RWPE2 (cell line): ENCODE measurements at regions not wholly inside any gene's neighbourhood (a gene's known extent, or its start where the extent isn't known, plus 50 kb on each side); places are given as distances from the start of the nearest gene placed in this dataset.
A peak's percentile ranks its signal among the peaks of the same experiment; 100 is the strongest.

Source experiments
- ATAC-seq: fragments of 200-7000 bp; cut with Tn5 transposase; 3 replicates; pipeline ENCODE4 v1.9.1; 2021; ENCODE audit warnings: low read depth
- DNase-seq: peaks from one replicate; pipeline ENCODE4 v3.0.0-alpha.2; 2020; ENCODE audit warnings: low spot score
- H3K27ac ChIP-seq: fragments of 450-650 bp; 2 replicates; pipeline ENCODE4 v1.5.1; 2017; ENCODE audit warnings: mild to moderate bottlenecking; ENCODE audit not compliant: poor library complexity, severe bottlenecking
- H3K27me3 ChIP-seq: fragments of 250-450 bp; sonication (Bioruptor Pico); 2 replicates; pipeline ENCODE4 v1.5.1; 2021; ENCODE audit warnings: mild to moderate bottlenecking, moderate library complexity; ENCODE audit not compliant: insufficient read depth, poor library complexity, severe bottlenecking
- H3K36me3 ChIP-seq: fragments of 250-450 bp; sonication (Bioruptor Pico); 2 replicates; pipeline ENCODE4 v1.5.1; 2020; ENCODE audit warnings: low read depth, mild to moderate bottlenecking, moderate library complexity
- H3K4me1 ChIP-seq: fragments of 250-450 bp; sonication (Bioruptor Pico); 2 replicates; pipeline ENCODE4 v1.5.1; 2021; ENCODE audit warnings: mild to moderate bottlenecking, moderate library complexity; ENCODE audit not compliant: insufficient read depth, poor library complexity, severe bottlenecking
- H3K4me3 ChIP-seq: fragments of 250-450 bp; sonication (Bioruptor Pico); 2 replicates; pipeline ENCODE4 v1.5.1; 2021; ENCODE audit warnings: mild to moderate bottlenecking, moderate library complexity; ENCODE audit not compliant: severe bottlenecking
- H3K9me3 ChIP-seq: fragments of 250-450 bp; sonication (Bioruptor Pico); 2 replicates; pipeline ENCODE4 v1.5.1; 2021; ENCODE audit warnings: mild to moderate bottlenecking, moderate library complexity; ENCODE audit not compliant: severe bottlenecking
- CTCF ChIP-seq: fragments of 450-650 bp; IDR thresholded peaks from one replicate; pipeline ENCODE4 v1.5.1; 2017; ENCODE audit warnings: mild to moderate bottlenecking, moderate library complexity; ENCODE audit not compliant: poor library complexity, severe bottlenecking

DNA sequence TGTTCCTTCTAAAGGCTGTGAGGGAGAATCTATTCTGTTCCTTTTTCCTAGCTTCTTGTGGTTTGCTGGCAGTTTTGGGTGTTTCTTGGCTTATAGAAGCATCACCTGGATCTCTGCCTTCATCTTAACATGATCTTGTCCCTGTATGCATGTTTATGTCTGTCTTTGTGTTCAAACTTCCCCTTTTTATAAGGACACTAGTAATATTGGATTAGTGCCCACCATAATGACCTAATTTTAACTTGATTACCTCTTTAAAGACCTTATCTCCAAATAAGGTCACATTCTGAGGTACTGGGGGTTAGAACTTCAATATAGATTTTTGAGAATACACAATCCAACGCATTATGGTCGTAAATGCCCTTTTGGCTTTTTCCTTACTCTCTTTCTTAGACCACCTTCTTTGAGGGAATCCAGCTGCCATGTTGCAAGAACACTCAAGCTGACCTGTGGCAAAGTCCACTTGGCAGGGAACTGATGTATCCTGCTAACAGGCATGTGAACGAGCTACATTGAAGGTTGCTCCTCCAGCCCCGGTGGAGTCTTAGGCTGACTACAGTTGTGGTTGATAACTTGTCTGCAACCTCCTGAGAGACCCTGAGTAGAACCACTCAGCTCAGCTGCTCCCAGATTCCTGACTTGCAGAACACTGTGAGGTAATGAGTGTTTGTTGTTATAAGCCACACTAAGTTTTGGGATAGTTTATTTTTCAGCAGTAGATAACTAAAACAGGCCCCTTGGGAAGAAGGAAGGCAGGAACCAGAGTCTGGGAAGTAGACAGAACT, 127.1 kb upstream of the OR9Q1 start:
- no peaks in the 10 kb centered on the region for H3K9me3 ChIP-seq
- H3K27ac ChIP-seq, result no peak overlapping the region
- no peaks in the 10 kb centered on the region for H3K27me3 ChIP-seq
- peaks cover 14% of the 10 kb centered on the region for H3K4me1 ChIP-seq
- no peak for ATAC-seq
- TF ChIP-seq CTCF, result no peak
- H3K36me3 ChIP-seq, result no peaks in the 10 kb centered on the region
- no peak for DNase-seq
- no peak overlapping the region for H3K4me3 ChIP-seq

DNA sequence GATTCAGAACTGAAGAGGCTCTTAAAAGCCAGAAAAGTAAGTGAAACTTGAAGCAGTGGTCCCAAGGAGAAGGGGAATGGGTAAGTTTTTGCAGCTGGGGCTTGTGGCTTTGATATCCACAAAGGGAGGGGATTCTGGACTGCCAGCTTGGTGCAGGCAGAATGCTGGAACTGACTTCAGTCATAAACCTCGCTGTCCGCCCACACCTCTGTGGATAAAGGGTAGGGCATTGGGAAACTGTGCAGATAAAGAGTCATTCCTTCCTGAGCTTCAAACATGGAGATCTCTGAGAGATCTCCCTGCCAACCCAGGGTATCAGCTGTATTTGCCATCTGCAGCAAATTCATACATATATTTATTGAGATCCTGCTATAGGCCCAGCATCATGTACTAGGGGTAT, 124.3 kb upstream of the OR9Q1 start:
- no peaks in the 10 kb centered on the region for H3K36me3 ChIP-seq
- H3K4me3 ChIP-seq, result no peak overlapping the region
- H3K27me3 ChIP-seq, result no peaks in the 10 kb centered on the region
- no peak overlapping the region for H3K27ac ChIP-seq
- TF ChIP-seq CTCF, result no peak
- DNase-seq (no peak), ATAC-seq (no peak)
- H3K9me3 ChIP-seq, result no peaks in the 10 kb centered on the region
- peaks cover 42% of the 10 kb centered on the region for H3K4me1 ChIP-seq

DNA sequence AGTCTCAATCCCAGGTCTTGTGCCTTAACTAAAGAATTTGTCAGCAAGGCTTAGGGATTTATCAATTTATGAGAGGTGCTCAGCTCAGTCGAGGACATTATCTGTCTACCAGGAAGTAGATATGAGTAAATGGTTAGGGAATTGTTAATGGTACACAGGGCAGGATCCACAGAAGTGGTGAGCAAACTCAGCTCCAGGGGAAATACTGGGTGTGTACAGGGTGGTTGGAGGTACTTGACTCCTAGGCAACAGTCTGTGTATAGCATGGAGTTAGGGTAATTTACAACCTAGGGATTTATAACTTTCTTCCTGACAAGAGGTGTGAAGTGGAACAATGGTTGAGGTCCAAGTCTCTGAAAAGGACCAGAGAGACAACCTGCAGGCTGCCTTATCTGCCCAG, 123.4 kb upstream of the OR9Q1 start:
- ATAC-seq (peak; percentile 28; the same call in 2 of the 3 replicates), DNase-seq (no peak)
- Histone ChIP-seq H3K27me3 (no peaks in the 10 kb centered on the region), H3K4me1 (peaks cover 44% of the 10 kb centered on the region), H3K27ac (peak overlapping the region; percentile 74), H3K4me3 (no peak overlapping the region), H3K9me3 (no peaks in the 10 kb centered on the region), H3K36me3 (no peaks in the 10 kb centered on the region)
- TF ChIP-seq CTCF, result no peak

- peaks cover 44% of the 10 kb centered on the region for H3K4me1 ChIP-seq
- H3K9me3 ChIP-seq, result no peaks in the 10 kb centered on the region
- TF ChIP-seq CTCF, result no peak
- H3K27me3 ChIP-seq, result no peaks in the 10 kb centered on the region
- DNase-seq, result no peak
- no peak overlapping the region for H3K4me3 ChIP-seq
- H3K36me3 ChIP-seq, result no peaks in the 10 kb centered on the region
- peak overlapping the region; percentile 74 for H3K27ac ChIP-seq
- no peak for ATAC-seq
Measured at GRCh38 chr11:57901278-57901677, 122.4 kb upstream of the OR9Q1 start.

- DNase-seq, result peak; percentile 90
- H3K9me3 ChIP-seq, result no peaks in the 10 kb centered on the region
Measured at GRCh38 chr11:57901756-57902155, 121.9 kb upstream of the OR9Q1 start.

More at GRCh38 chr11:57901756-57902155, 121.9 kb upstream of the OR9Q1 start:
- Histone ChIP-seq H3K4me3 (no peak overlapping the region), H3K4me1 (peaks cover 44% of the 10 kb centered on the region), H3K27me3 (no peaks in the 10 kb centered on the region), H3K36me3 (no peaks in the 10 kb centered on the region), H3K27ac (peak overlapping the region; percentile 74)
- peak; percentile 89 for ATAC-seq
- no peak for TF ChIP-seq CTCF
